ENCODE measurements at regions not wholly inside any gene's neighbourhood (a gene's known extent, or its start where the extent isn't known, plus 50 kb on each side); places are given as distances from the start of the nearest gene placed in this dataset.

DNA sequence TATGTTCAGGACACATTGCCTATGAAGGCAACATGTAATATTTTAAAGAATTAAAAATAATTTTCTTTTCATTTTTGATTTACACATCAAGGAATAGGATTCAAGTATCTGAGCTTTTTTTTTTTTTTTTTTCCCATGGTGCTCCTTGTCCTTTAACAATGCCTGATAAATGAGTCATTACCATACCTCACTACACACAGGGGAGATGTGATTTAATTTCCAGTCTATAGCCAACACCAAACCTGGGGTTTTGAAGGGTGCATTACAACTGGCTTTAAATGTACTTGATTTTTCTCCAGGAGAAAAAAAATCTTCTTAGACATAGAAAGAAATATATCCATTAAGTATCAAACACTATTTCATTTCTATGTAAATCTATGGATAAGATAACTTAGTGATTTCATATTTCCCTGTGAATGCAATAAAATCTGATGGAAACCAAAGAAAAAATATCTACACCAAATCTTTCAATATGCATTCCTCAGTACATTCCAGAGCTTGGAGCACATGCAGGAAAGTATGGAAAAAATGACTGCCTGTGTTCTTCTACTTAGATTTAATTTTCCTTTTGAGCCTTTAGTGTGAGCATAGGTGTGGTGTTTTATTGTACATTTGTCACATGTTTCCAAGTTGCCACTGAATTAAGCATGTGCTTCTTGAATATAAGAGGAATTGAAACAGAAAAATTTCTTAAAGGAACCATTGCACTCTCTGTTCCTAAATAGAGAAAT is 204.8 kb upstream of the MEOX2 start:
- TF ChIP-seq REST (IDR thresholded peaks at IDR 0.05) (no peak), JUND (IDR thresholded peaks at IDR 0.05) (no peak), ZBTB33 (IDR thresholded peaks at IDR 0.05) (no peak), TAF1 (conservative IDR thresholded peaks at IDR 0.05) (no peak)
- TF ChIP-seq, protein P1, sequence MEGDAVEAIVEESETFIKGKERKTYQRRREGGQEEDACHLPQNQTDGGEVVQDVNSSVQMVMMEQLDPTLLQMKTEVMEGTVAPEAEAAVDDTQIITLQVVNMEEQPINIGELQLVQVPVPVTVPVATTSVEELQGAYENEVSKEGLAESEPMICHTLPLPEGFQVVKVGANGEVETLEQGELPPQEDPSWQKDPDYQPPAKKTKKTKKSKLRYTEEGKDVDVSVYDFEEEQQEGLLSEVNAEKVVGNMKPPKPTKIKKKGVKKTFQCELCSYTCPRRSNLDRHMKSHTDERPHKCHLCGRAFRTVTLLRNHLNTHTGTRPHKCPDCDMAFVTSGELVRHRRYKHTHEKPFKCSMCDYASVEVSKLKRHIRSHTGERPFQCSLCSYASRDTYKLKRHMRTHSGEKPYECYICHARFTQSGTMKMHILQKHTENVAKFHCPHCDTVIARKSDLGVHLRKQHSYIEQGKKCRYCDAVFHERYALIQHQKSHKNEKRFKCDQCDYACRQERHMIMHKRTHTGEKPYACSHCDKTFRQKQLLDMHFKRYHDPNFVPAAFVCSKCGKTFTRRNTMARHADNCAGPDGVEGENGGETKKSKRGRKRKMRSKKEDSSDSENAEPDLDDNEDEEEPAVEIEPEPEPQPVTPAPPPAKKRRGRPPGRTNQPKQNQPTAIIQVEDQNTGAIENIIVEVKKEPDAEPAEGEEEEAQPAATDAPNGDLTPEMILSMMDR (IDR thresholded peaks at IDR 0.05; ENCODE audit: low read depth, low read length, missing input control) = no peak
- TF ChIP-seq, protein P2, sequence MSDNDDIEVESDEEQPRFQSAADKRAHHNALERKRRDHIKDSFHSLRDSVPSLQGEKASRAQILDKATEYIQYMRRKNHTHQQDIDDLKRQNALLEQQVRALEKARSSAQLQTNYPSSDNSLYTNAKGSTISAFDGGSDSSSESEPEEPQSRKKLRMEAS (IDR thresholded peaks at IDR 0.05) = no peak

Measured in liver (tissue), 3 donors.